K562 (cell line): ENCODE measurements at regions not wholly inside any gene's neighbourhood (a gene's known extent, or its start where the extent isn't known, plus 50 kb on each side); places are given as distances from the start of the nearest gene placed in this dataset.

ENCODE experiments used
- ATF7 ChIP-seq: fragments of 450-650 bp; IDR thresholded peaks from 2 replicates; pipeline ENCODE4 v1.7.1; 2014; ENCODE audit warnings: mild to moderate bottlenecking, moderate library complexity
- CAMTA2 ChIP-seq: fragments of 250-450 bp; sonication (Bioruptor Pico); conservative IDR thresholded peaks from 2 replicates; pipeline ENCODE4 v1.5.1; 2022
- CBX1 ChIP-seq: sonication (generic); IDR thresholded peaks from 2 replicates; pipeline ENCODE4 v1.6.1; 2016; ENCODE audit warnings: antibody characterized with exemption, low read depth, mild to moderate bottlenecking
- ETV1 ChIP-seq: fragments of 450-650 bp; conservative IDR thresholded peaks from 2 replicates; pipeline ENCODE4 v1.6.1; 2016; ENCODE audit warnings: missing genetic modification characterization, control low read depth, low read depth, missing compliant biosample characterization
- FOXP4 ChIP-seq: sonication (generic); formaldehyde crosslinking; IDR thresholded peaks from 2 replicates; pipeline ENCODE4 v1.8.0; 2022; ENCODE audit warnings: mild to moderate bottlenecking, missing genetic modification reagents, borderline replicate concordance
- HNRNPH1 ChIP-seq: fragments of 200-400 bp; formaldehyde crosslinking; optimal IDR thresholded peaks from 2 replicates; pipeline ENCODE3; 2017; ENCODE audit warnings: low read depth, mild to moderate bottlenecking, low read length, moderate library complexity
- KLF1 ChIP-seq: fragments of 450-650 bp; IDR thresholded peaks from 2 replicates; pipeline ENCODE4 v1.6.1; 2016; ENCODE audit warnings: missing genetic modification characterization, missing compliant biosample characterization
- KLF6 ChIP-seq: fragments of 250-450 bp; sonication (Bioruptor Pico); IDR thresholded peaks from 2 replicates; pipeline ENCODE4 v1.4.0; 2020; ENCODE audit warnings: mild to moderate bottlenecking, moderate library complexity, borderline replicate concordance
- NCOA4 ChIP-seq: fragments of 450-650 bp; IDR thresholded peaks from 2 replicates; pipeline ENCODE4 v1.6.1; 2018; ENCODE audit warnings: mild to moderate bottlenecking; ENCODE audit not compliant: partially characterized antibody
- NR2C1 ChIP-seq, 2 experiments: fragments of 450-650 bp; IDR thresholded peaks; 2 replicates each; pipeline ENCODE4 v1.6.1; 2017; ENCODE audit warnings: mild to moderate bottlenecking in 2 of 2, antibody characterized with exemption in 1 of 2, inconsistent platforms in 1 of 2, missing compliant biosample characterization in 1 of 2, missing genetic modification characterization in 1 of 2
- POLR2B ChIP-seq: fragments of 450-650 bp; IDR thresholded peaks from 2 replicates; pipeline ENCODE4 v1.6.1; 2018; ENCODE audit warnings: low read depth; ENCODE audit not compliant: partially characterized antibody
- PURB ChIP-seq: sonication (generic); formaldehyde crosslinking; IDR thresholded peaks from 2 replicates; pipeline ENCODE4 v1.9.0; 2021; ENCODE audit warnings: low read depth, mild to moderate bottlenecking, missing genetic modification reagents
- RBM17 ChIP-seq: fragments of 200-400 bp; formaldehyde crosslinking; IDR thresholded peaks from 2 replicates; pipeline ENCODE4 v1.6.1; 2017; ENCODE audit warnings: low read depth, mild to moderate bottlenecking, low read length, borderline replicate concordance
- RNF219 ChIP-seq: fragments of 250-450 bp; sonication (Bioruptor Pico); IDR thresholded peaks from 2 replicates; pipeline ENCODE4 v1.5.0; 2022; ENCODE audit warnings: mild to moderate bottlenecking
- SAFB2 ChIP-seq: fragments of 200-400 bp; formaldehyde crosslinking; IDR thresholded peaks from 2 replicates; pipeline ENCODE4 v1.6.1; 2018; ENCODE audit warnings: borderline replicate concordance, low read length, low read depth, moderate library complexity; ENCODE audit not compliant: severe bottlenecking
- SAP30 ChIP-seq: fragments of 200-600 bp; sonication (generic); IDR thresholded peaks from 2 replicates; pipeline ENCODE4 v1.6.1; 2012; ENCODE audit warnings: borderline replicate concordance, low read depth, mild to moderate bottlenecking, moderate library complexity, low read length, control low read depth, inconsistent platforms; ENCODE audit not compliant: insufficient read depth, poor library complexity, severe bottlenecking
- TCF3 ChIP-seq: sonication (generic); formaldehyde crosslinking; IDR thresholded peaks from 2 replicates; pipeline ENCODE4 v1.4.0; 2020; ENCODE audit warnings: mild to moderate bottlenecking, missing genetic modification reagents
- TCF7L2 ChIP-seq: fragments of 150-350 bp; IDR thresholded peaks from 2 replicates; pipeline ENCODE4 v1.6.1; 2016; ENCODE audit warnings: low read depth, mild to moderate bottlenecking, low read length, moderate library complexity
- ZFP36 ChIP-seq: fragments of 150-350 bp; IDR thresholded peaks from 2 replicates; pipeline ENCODE4 v1.6.1; 2018; ENCODE audit warnings: low read length, low read depth; ENCODE audit not compliant: partially characterized antibody
- ZNF184 ChIP-seq: sonication (generic); formaldehyde crosslinking; IDR thresholded peaks from 2 replicates; pipeline ENCODE4 v1.5.0; 2020; ENCODE audit warnings: missing genetic modification reagents
- ZNF224 ChIP-seq: sonication (generic); formaldehyde crosslinking; IDR thresholded peaks from 2 replicates; pipeline ENCODE4 v1.8.0; 2022; ENCODE audit warnings: mild to moderate bottlenecking, missing genetic modification reagents
- ZNF23 ChIP-seq: fragments of 250-450 bp; sonication (Bioruptor Pico); IDR thresholded peaks from 2 replicates; pipeline ENCODE4 v1.4.0; 2020; ENCODE audit warnings: mild to moderate bottlenecking
- ZNF324 ChIP-seq: fragments of 250-450 bp; sonication (Bioruptor Pico); IDR thresholded peaks from 2 replicates; pipeline ENCODE4 v1.4.0; 2020; ENCODE audit warnings: mild to moderate bottlenecking
- ZNF449 ChIP-seq: fragments of 250-450 bp; sonication (Bioruptor Pico); IDR thresholded peaks from 2 replicates; pipeline ENCODE4 v1.8.0; 2022; ENCODE audit warnings: moderate library complexity, mild to moderate bottlenecking, inconsistent platforms
- ZNF507 ChIP-seq: conservative IDR thresholded peaks from 2 replicates; pipeline ENCODE4 v1.6.1; 2017; ENCODE audit warnings: missing genetic modification characterization, missing compliant biosample characterization
- ZNF551 ChIP-seq: fragments of 250-450 bp; sonication (Bioruptor Pico); IDR thresholded peaks from 2 replicates; pipeline ENCODE4 v1.5.0; 2021; ENCODE audit warnings: mild to moderate bottlenecking, moderate library complexity
- ZSCAN29 ChIP-seq: fragments of 450-650 bp; IDR thresholded peaks from 2 replicates; pipeline ENCODE4 v1.6.1; 2017

GRCh38 chr12:91920276-91920675 lies 225.4 kb downstream of the BTG1 start (continued):
- TF ChIP-seq PURB (no peak), SAFB2 (no peak), ZNF224 (no peak), SAP30 (no peak), ZNF507 (tag) (no peak), ZNF184 (CRISPR knock-in tag) (no peak), KLF6 (CRISPR knock-in tag) (no peak), ZNF23 (no peak), ZNF324 (CRISPR knock-in tag) (no peak), KLF1 (tag) (no peak), ZFP36 (no peak), ATF7 (0 out of 2 replicates have a peak, but pooled peaks have one; percentile 40), TCF7L2 (no peak), ETV1 (tag) (no peak), RNF219 (CRISPR knock-in tag) (no peak), ZNF449 (CRISPR knock-in tag) (no peak), FOXP4 (CRISPR knock-in tag) (no peak), NR2C1 (IDR thresholded peaks at IDR 0.05) (no peak), NR2C1 (tag; IDR thresholded peaks at IDR 0.05) (no peak), RBM17 (no peak), ZSCAN29 (no peak), NCOA4 (no peak), HNRNPH1 (no peak), CBX1 (no peak), POLR2B (no peak), TCF3 (CRISPR knock-in tag) (no peak), CAMTA2 (CRISPR knock-in tag) (no peak), ZNF551 (CRISPR knock-in tag) (no peak)
